ENCODE measurements at regions not wholly inside any gene's neighbourhood (a gene's known extent, or its start where the extent isn't known, plus 50 kb on each side); places are given as distances from the start of the nearest gene placed in this dataset.

DNA sequence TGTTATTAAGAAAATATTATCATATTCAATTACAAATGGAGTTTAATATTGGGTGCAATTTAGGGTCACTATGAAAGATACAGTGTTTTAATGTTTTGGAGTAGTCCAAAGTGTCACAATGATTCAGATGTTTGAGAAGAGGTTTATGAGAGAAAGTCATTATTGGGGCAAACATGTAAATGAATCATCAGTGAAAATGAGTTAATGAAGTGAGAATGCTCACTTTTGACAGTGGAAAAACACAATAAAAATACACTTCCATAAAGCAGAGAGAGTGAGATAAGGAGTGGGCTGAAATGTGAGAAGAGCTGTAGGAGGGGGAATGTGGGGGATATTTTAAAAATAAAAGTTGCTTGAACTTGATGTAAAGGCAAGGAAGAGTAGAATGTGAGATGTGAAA is 957.1 kb downstream of the PCDH18 start:
- H3K27ac Mint-ChIP-seq: no peak overlapping the region
- Histone ChIP-seq H3K4me2 (replicated peaks; ENCODE audit: low read depth, low read length, poor library complexity, severe bottlenecking) (no peak overlapping the region), H3K4me3 (ENCODE audit: control extremely low read depth in 1 of 5, extremely low read depth in 1 of 5, insufficient read depth in 1 of 5, low read depth in 2 of 5, low read length in 4 of 5) (no peak overlapping the region), H3K27me3 (replicated peaks in 1 of 4; ENCODE audit: control extremely low read depth in 1 of 4, control insufficient read depth in 3 of 4, insufficient read depth in 4 of 4, low read length in 3 of 4) (no peaks in the 10 kb centered on the region), H3K27ac (ENCODE audit: low read length in 2 of 2) (no peak overlapping the region), H3K36me3 (replicated peaks in 1 of 2; ENCODE audit: control extremely low read depth in 1 of 2, control insufficient read depth in 1 of 2, extremely low read depth in 1 of 2, insufficient read depth in 2 of 2, low read length in 1 of 2) (no peaks in the 10 kb centered on the region), H2AFZ (ENCODE audit: insufficient read depth, low read depth, low read length, poor library complexity, severe bottlenecking) (no peak overlapping the region), H4K20me1 (ENCODE audit: control insufficient read depth, insufficient read depth, low read length, poor library complexity, severe bottlenecking) (no peaks in the 10 kb centered on the region), H3K4me1 (ENCODE audit: control insufficient read depth in 2 of 2, insufficient read depth in 2 of 2, low read length in 2 of 2) (no peaks in the 10 kb centered on the region), H3K9ac (ENCODE audit: low read length) (no peak overlapping the region), H3K79me2 (ENCODE audit: control insufficient read depth, insufficient read depth, low read length) (no peaks in the 10 kb centered on the region), H3K9me3 (ENCODE audit: control extremely low read depth in 1 of 3, control insufficient read depth in 2 of 3, insufficient read depth in 1 of 3, low read length in 2 of 3) (no peaks in the 10 kb centered on the region)
- intact Hi-C loops (cut with micrococcal nuclease): no loop called here
- no peak overlapping the region for H3K4me3 Mint-ChIP-seq
- no peak for DNase-seq
- no peaks in the 10 kb centered on the region for H3K9me3 Mint-ChIP-seq (ENCODE audit: insufficient read depth)
- no peak for ATAC-seq (ENCODE audit: low read depth)
- TF ChIP-seq EZH2 (IDR thresholded peaks at IDR 0.05; ENCODE audit: borderline replicate concordance, insufficient read depth, low read depth, low read length, poor library complexity, severe bottlenecking): no peak
- TF ChIP-seq, protein P1, sequence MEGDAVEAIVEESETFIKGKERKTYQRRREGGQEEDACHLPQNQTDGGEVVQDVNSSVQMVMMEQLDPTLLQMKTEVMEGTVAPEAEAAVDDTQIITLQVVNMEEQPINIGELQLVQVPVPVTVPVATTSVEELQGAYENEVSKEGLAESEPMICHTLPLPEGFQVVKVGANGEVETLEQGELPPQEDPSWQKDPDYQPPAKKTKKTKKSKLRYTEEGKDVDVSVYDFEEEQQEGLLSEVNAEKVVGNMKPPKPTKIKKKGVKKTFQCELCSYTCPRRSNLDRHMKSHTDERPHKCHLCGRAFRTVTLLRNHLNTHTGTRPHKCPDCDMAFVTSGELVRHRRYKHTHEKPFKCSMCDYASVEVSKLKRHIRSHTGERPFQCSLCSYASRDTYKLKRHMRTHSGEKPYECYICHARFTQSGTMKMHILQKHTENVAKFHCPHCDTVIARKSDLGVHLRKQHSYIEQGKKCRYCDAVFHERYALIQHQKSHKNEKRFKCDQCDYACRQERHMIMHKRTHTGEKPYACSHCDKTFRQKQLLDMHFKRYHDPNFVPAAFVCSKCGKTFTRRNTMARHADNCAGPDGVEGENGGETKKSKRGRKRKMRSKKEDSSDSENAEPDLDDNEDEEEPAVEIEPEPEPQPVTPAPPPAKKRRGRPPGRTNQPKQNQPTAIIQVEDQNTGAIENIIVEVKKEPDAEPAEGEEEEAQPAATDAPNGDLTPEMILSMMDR (IDR thresholded peaks at IDR 0.05): no peak
- POLR2A ChIA-PET: no interaction called here
- H3K4me1 Mint-ChIP-seq: no peaks in the 10 kb centered on the region
- CTCF ChIA-PET: no interaction called here
- no peaks in the 10 kb centered on the region for H3K27me3 Mint-ChIP-seq

DNA sequence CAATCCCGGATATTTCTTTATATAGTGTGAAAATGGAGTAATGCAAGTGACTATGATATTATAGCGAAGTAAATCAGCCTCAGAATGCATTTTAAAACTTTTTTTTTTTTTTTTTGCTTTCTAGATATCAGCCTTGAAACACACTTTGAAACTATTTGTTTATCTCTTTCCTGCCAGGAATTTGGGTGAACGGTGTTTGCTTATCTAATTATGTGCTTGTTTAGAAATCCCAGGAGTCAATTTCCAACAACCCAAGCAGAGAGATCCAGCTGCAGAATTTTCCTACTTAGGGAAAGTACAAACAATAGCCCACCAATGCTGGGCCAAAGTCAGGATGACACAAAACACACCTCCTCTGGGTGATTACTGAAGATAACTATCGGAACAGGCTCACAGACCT is 958.8 kb downstream of the PCDH18 start:
- ATAC-seq (ENCODE audit: low read depth): no peak
- Histone ChIP-seq H3K36me3 (replicated peaks in 1 of 2; ENCODE audit: control extremely low read depth in 1 of 2, control insufficient read depth in 1 of 2, extremely low read depth in 1 of 2, insufficient read depth in 2 of 2, low read length in 1 of 2) (no peaks in the 10 kb centered on the region), H3K27me3 (replicated peaks in 1 of 4; ENCODE audit: control extremely low read depth in 1 of 4, control insufficient read depth in 3 of 4, insufficient read depth in 4 of 4, low read length in 3 of 4) (no peaks in the 10 kb centered on the region), H3K27ac (ENCODE audit: low read length in 2 of 2) (no peak overlapping the region), H3K4me1 (ENCODE audit: control insufficient read depth in 2 of 2, insufficient read depth in 2 of 2, low read length in 2 of 2) (no peaks in the 10 kb centered on the region), H3K79me2 (ENCODE audit: control insufficient read depth, insufficient read depth, low read length) (no peaks in the 10 kb centered on the region), H3K4me2 (replicated peaks; ENCODE audit: low read depth, low read length, poor library complexity, severe bottlenecking) (no peak overlapping the region), H4K20me1 (ENCODE audit: control insufficient read depth, insufficient read depth, low read length, poor library complexity, severe bottlenecking) (no peaks in the 10 kb centered on the region), H3K9ac (ENCODE audit: low read length) (no peak overlapping the region), H2AFZ (ENCODE audit: insufficient read depth, low read depth, low read length, poor library complexity, severe bottlenecking) (no peak overlapping the region), H3K4me3 (ENCODE audit: control extremely low read depth in 1 of 5, extremely low read depth in 1 of 5, insufficient read depth in 1 of 5, low read depth in 2 of 5, low read length in 4 of 5) (no peak overlapping the region), H3K9me3 (ENCODE audit: control extremely low read depth in 1 of 3, control insufficient read depth in 2 of 3, insufficient read depth in 1 of 3, low read length in 2 of 3) (no peaks in the 10 kb centered on the region)
- intact Hi-C loops (cut with micrococcal nuclease): no loop called here
- Mint-ChIP-seq H3K27ac (no peak overlapping the region), H3K4me3 (no peak overlapping the region), H3K27me3 (no peaks in the 10 kb centered on the region), H3K9me3 (ENCODE audit: insufficient read depth) (no peaks in the 10 kb centered on the region), H3K4me1 (no peaks in the 10 kb centered on the region)
- DNase-seq: no peak
- POLR2A ChIA-PET: no interaction called here
- WGBS (ENCODE audit: insufficient coverage): 92% methylated on average over 1 of the region's 4 CpGs
- CTCF ChIA-PET: no interaction called here
- TF ChIP-seq EZH2 (IDR thresholded peaks at IDR 0.05; ENCODE audit: borderline replicate concordance, insufficient read depth, low read depth, low read length, poor library complexity, severe bottlenecking): no peak
- TF ChIP-seq, protein P1 (IDR thresholded peaks at IDR 0.05): no peak
